H1 (cell line): ENCODE measurements at regions not wholly inside any gene's neighbourhood (a gene's known extent, or its start where the extent isn't known, plus 50 kb on each side); places are given as distances from the start of the nearest gene placed in this dataset.

ENCODE experiments used
- BACH1 ChIP-seq: IDR thresholded peaks from 2 replicates; pipeline ENCODE4 v1.6.1; 2012; ENCODE audit warnings: low read length, improper control_type of control experiment
- CEBPB ChIP-seq: IDR thresholded peaks from 2 replicates; pipeline ENCODE4 v1.6.1; 2012; ENCODE audit warnings: low read depth, low read length
- CTCF ChIP-seq, 3 experiments: IDR thresholded peaks; 1 replicate in 2 of 3; 2 replicates in 1 of 3; pipeline versions ENCODE4 v1.5.1 to v1.6.1; 2011; ENCODE audit warnings: low read length in 3 of 3, mild to moderate bottlenecking in 3 of 3, inconsistent platforms in 2 of 3, low read depth in 1 of 3, moderate library complexity in 1 of 3; ENCODE audit not compliant: insufficient read depth in 1 of 3; ENCODE audit errors: control extremely low read depth in 1 of 3
- EZH2 ChIP-seq: fragments of 200-600 bp; sonication (generic); IDR thresholded peaks from 2 replicates; pipeline ENCODE4 v1.7.1; 2012; ENCODE audit warnings: low read depth, mild to moderate bottlenecking, moderate library complexity, low read length, inconsistent platforms; ENCODE audit not compliant: severe bottlenecking
- GABPA ChIP-seq: IDR thresholded peaks from 2 replicates; pipeline ENCODE4 v1.6.1; 2011; ENCODE audit warnings: mild to moderate bottlenecking, low read length, moderate library complexity, borderline replicate concordance; ENCODE audit not compliant: insufficient read depth
- HDAC2 ChIP-seq, 2 experiments: fragments of 300-600 bp in 1 of 2; sonication (generic) in 1 of 2; IDR thresholded peaks; 2 replicates each; pipeline ENCODE4 v1.6.1; 2011 to 2012; ENCODE audit warnings: low read depth in 2 of 2, low read length in 2 of 2, mild to moderate bottlenecking in 2 of 2, moderate library complexity in 2 of 2, borderline replicate concordance in 1 of 2, inconsistent platforms in 1 of 2
- POLR2A ChIP-seq, 2 experiments: IDR thresholded peaks; 1 replicate in 1 of 2; 2 replicates in 1 of 2; pipeline ENCODE4 v1.6.1; 2011; ENCODE audit warnings: low read depth in 2 of 2, low read length in 2 of 2, mild to moderate bottlenecking in 2 of 2; ENCODE audit errors: control extremely low read depth in 1 of 2
- RAD21 ChIP-seq, 2 experiments: IDR thresholded peaks in 1 of 2; conservative IDR thresholded peaks in 1 of 2; 2 replicates each; pipeline ENCODE4 v1.6.1; 2011; ENCODE audit warnings: low read depth in 2 of 2, low read length in 2 of 2, improper control_type of control experiment in 1 of 2, inconsistent platforms in 1 of 2, mild to moderate bottlenecking in 1 of 2, moderate library complexity in 1 of 2
- RBBP5 ChIP-seq: IDR thresholded peaks from 2 replicates; pipeline ENCODE4 v1.7.1; 2012; ENCODE audit warnings: low read depth, mild to moderate bottlenecking, inconsistent platforms, low read length, moderate library complexity, borderline replicate concordance
- USF2 ChIP-seq: IDR thresholded peaks from 2 replicates; pipeline ENCODE4 v1.6.1; 2011; ENCODE audit warnings: low read length, improper control_type of control experiment
- ZNF274 ChIP-seq: IDR thresholded peaks from 2 replicates; pipeline ENCODE4 v1.7.0; 2012; ENCODE audit warnings: low read length, borderline replicate concordance; ENCODE audit errors: extremely low read depth
- TF ChIP-seq, protein P1 (sequence below): IDR thresholded peaks from 2 replicates; pipeline ENCODE4 v1.6.1; 2012; ENCODE audit warnings: inconsistent platforms

- TF ChIP-seq ZNF274: no peak
- TF ChIP-seq EZH2: no peak
- no peak for TF ChIP-seq CTCF (IDR thresholded peaks at IDR 0.05; ENCODE audit: control extremely low read depth in 1 of 3, insufficient read depth in 1 of 3, low read depth in 1 of 3, low read length in 3 of 3)
- TF ChIP-seq GABPA: no peak
- TF ChIP-seq USF2: no peak
- TF ChIP-seq RAD21 (IDR thresholded peaks at IDR 0.05 in 1 of 2, conservative IDR thresholded peaks at IDR 0.05 in 1 of 2; ENCODE audit: low read depth in 2 of 2, low read length in 2 of 2): no peak
- no peak for TF ChIP-seq CEBPB
- TF ChIP-seq, protein P1, sequence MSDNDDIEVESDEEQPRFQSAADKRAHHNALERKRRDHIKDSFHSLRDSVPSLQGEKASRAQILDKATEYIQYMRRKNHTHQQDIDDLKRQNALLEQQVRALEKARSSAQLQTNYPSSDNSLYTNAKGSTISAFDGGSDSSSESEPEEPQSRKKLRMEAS: no peak
- no peak for TF ChIP-seq POLR2A (IDR thresholded peaks at IDR 0.05; ENCODE audit: control extremely low read depth in 1 of 2, low read depth in 2 of 2, low read length in 2 of 2)
- TF ChIP-seq RBBP5: no peak
- TF ChIP-seq BACH1: no peak
- TF ChIP-seq HDAC2 (IDR thresholded peaks at IDR 0.05; ENCODE audit: borderline replicate concordance in 1 of 2, low read depth in 2 of 2, low read length in 2 of 2): no peak
Measured at GRCh38 chr1:31515936-31516335, 60.4 kb upstream of the TINAGL1 start.
